ENCODE measurements at regions not wholly inside any gene's neighbourhood (a gene's known extent, or its start where the extent isn't known, plus 50 kb on each side); places are given as distances from the start of the nearest gene placed in this dataset.
A peak's percentile ranks its signal among the peaks of the same experiment; 100 is the strongest.

DNA sequence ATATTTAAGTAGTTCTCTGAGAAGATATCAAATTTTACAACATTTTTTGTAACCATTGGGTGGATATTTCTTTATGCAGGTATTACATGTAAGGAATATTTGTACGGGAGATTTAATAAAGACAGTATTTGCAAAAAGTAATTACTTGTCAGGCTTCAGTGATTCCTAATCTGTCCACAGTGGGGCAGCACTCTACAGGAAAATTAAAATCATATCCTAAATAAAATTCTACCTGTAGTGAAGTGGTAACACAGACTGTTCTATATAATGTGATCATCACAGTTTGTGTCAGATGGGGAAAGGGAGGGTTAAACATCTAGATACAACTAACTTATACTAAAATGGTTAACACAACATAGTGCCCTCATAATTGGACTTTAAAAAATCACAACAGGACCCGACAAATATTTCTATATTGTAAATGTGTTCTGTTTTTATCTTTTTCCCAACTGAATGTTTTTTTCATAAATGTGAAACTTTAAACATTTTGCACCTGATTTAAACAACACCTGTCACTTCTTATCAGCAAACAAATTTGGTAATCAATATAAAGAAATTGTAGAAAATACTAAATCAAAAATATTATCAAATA is 145.6 kb upstream of the MANEA start:
- TF ChIP-seq POLR2A (IDR thresholded peaks at IDR 0.05; ENCODE audit: low read depth): no peak
- TF ChIP-seq POLR2AphosphoS5 (IDR thresholded peaks at IDR 0.05): no peak
- TF ChIP-seq, protein P1, sequence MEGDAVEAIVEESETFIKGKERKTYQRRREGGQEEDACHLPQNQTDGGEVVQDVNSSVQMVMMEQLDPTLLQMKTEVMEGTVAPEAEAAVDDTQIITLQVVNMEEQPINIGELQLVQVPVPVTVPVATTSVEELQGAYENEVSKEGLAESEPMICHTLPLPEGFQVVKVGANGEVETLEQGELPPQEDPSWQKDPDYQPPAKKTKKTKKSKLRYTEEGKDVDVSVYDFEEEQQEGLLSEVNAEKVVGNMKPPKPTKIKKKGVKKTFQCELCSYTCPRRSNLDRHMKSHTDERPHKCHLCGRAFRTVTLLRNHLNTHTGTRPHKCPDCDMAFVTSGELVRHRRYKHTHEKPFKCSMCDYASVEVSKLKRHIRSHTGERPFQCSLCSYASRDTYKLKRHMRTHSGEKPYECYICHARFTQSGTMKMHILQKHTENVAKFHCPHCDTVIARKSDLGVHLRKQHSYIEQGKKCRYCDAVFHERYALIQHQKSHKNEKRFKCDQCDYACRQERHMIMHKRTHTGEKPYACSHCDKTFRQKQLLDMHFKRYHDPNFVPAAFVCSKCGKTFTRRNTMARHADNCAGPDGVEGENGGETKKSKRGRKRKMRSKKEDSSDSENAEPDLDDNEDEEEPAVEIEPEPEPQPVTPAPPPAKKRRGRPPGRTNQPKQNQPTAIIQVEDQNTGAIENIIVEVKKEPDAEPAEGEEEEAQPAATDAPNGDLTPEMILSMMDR (IDR thresholded peaks at IDR 0.05): peak; percentile 56 to 75 (median 65)
